ENCODE measurements at regions not wholly inside any gene's neighbourhood (a gene's known extent, or its start where the extent isn't known, plus 50 kb on each side); places are given as distances from the start of the nearest gene placed in this dataset.

- ATAC-seq (no peak), FAIRE-seq (no peak), DNase-seq (no peak)
- 89 to 93% methylated on average over 1 of the region's 1 CpG for WGBS, 2 donors
- Histone ChIP-seq H3K9me3 (no peaks in the 10 kb centered on the region), H3K4me3 (no peak overlapping the region), H3K4me1 (no peaks in the 10 kb centered on the region), H3K27ac (no peak overlapping the region), H3K36me3 (no peaks in the 10 kb centered on the region), H3K27me3 (no peaks in the 10 kb centered on the region)
- intact Hi-C loops (cut with DNase I): no loop called here
- TF ChIP-seq CTCF (IDR thresholded peaks at IDR 0.05): no peak
These were observed 901.4 kb downstream of the DIPK2A start for GRCh38 chr3:144873066-144873465.

- ATAC-seq: no peak
These were observed 903.6 kb downstream of the DIPK2A start for GRCh38 chr3:144875211-144875610.

GRCh38 chr3:144877356-144877755 is 905.7 kb downstream of the DIPK2A start:
- TF ChIP-seq CTCF (IDR thresholded peaks at IDR 0.05): no peak
- 88 to 91% methylated on average over 9 of the region's 9 CpGs for WGBS, 2 donors
- no peak for ATAC-seq
- H3K4me1 ChIP-seq: no peaks in the 10 kb centered on the region
- no peak for FAIRE-seq
- DNase-seq: no peak
- H3K4me3 ChIP-seq: no peak overlapping the region
- H3K9me3 ChIP-seq: no peaks in the 10 kb centered on the region
- H3K27me3 ChIP-seq: no peaks in the 10 kb centered on the region
- intact Hi-C loops (cut with DNase I): no loop called here
- H3K27ac ChIP-seq: no peak overlapping the region
- no peaks in the 10 kb centered on the region for H3K36me3 ChIP-seq

More at GRCh38 chr3:144875211-144875610, 903.6 kb downstream of the DIPK2A start:
- FAIRE-seq: no peak
- Histone ChIP-seq H3K4me1 (no peaks in the 10 kb centered on the region), H3K4me3 (no peak overlapping the region), H3K27ac (no peak overlapping the region), H3K36me3 (no peaks in the 10 kb centered on the region), H3K9me3 (no peaks in the 10 kb centered on the region), H3K27me3 (no peaks in the 10 kb centered on the region)
- DNase-seq: no peak
- intact Hi-C loops (cut with DNase I): no loop called here
- TF ChIP-seq CTCF (IDR thresholded peaks at IDR 0.05): no peak

- TF ChIP-seq CTCF (IDR thresholded peaks at IDR 0.05): no peak
- Histone ChIP-seq H3K9me3 (no peaks in the 10 kb centered on the region), H3K4me3 (no peak overlapping the region), H3K36me3 (no peaks in the 10 kb centered on the region), H3K27me3 (no peaks in the 10 kb centered on the region), H3K4me1 (no peaks in the 10 kb centered on the region), H3K27ac (no peak overlapping the region)
- 94 to 97% methylated on average over 3 of the region's 3 CpGs for WGBS, 2 donors
- FAIRE-seq (no peak), DNase-seq (no peak), ATAC-seq (no peak)
- intact Hi-C loops (cut with DNase I): no loop called here
These were observed 908.1 kb downstream of the DIPK2A start for GRCh38 chr3:144879701-144880100.

- H3K9me3 ChIP-seq: no peaks in the 10 kb centered on the region
- 87 to 93% methylated on average over 5 of the region's 5 CpGs for WGBS, 2 donors
- no peaks in the 10 kb centered on the region for H3K36me3 ChIP-seq
- no peaks in the 10 kb centered on the region for H3K27me3 ChIP-seq
- no peak for TF ChIP-seq CTCF (IDR thresholded peaks at IDR 0.05)
- no peak for DNase-seq
- H3K4me1 ChIP-seq: no peaks in the 10 kb centered on the region
- FAIRE-seq: no peak
- ATAC-seq: no peak
- no peak overlapping the region for H3K27ac ChIP-seq
- intact Hi-C loops (cut with DNase I): no loop called here
- H3K4me3 ChIP-seq: no peak overlapping the region
These were observed 922.4 kb downstream of the DIPK2A start for GRCh38 chr3:144893980-144894379.
